HG03097 (cell line): ENCODE measurements at regions not wholly inside any gene's neighbourhood (a gene's known extent, or its start where the extent isn't known, plus 50 kb on each side); places are given as distances from the start of the nearest gene placed in this dataset.
"Not testable (repeated sequence)": the region's sequence is repeated elsewhere in the genome, so short reads cannot be mapped to it uniquely, and the experiment has no call there.

Experiments
- ATAC-seq: cut with Tn5 transposase; IDR thresholded peaks from one replicate; pipeline ENCODE4 v1.9.1; 2021; ENCODE audit not compliant: unreplicated experiment, low FRiP score

GRCh38 chr6:28657381-28657768 is 131.7 kb downstream of the GPX5 start:
- no peak for ATAC-seq

GRCh38 chr6:28657769-28658465 is 132.2 kb downstream of the GPX5 start:
- no peak for ATAC-seq

GRCh38 chr6:28658475-28659249 is 133.0 kb downstream of the GPX5 start:
- ATAC-seq, result no peak

GRCh38 chr6:28659250-28659566 is 133.5 kb downstream of the GPX5 start:
- no peak for ATAC-seq

GRCh38 chr6:28661097-28661713 is 135.5 kb downstream of the GPX5 start:
- ATAC-seq, result no peak

- ATAC-seq, result no peak
Observed at GRCh38 chr6:28664870-28665396, 139.3 kb downstream of the GPX5 start.

GRCh38 chr6:28673417-28673786 is 147.7 kb downstream of the GPX5 start:
- ATAC-seq, result no peak

- ATAC-seq, result no peak
Observed at GRCh38 chr6:28673787-28674671, 148.3 kb downstream of the GPX5 start.

- ATAC-seq, result no peak
Observed at GRCh38 chr6:28675600-28675999, 149.9 kb downstream of the GPX5 start.

- no peak for ATAC-seq
Observed at GRCh38 chr6:28682542-28682941, 156.9 kb downstream of the GPX5 start.

GRCh38 chr6:28682956-28683685 is 157.4 kb downstream of the GPX5 start:
- not testable (repeated sequence) for ATAC-seq

- ATAC-seq, result no peak
Observed at GRCh38 chr6:28683945-28684538, 158.4 kb downstream of the GPX5 start.

GRCh38 chr6:28685960-28686359 is 160.3 kb downstream of the GPX5 start:
- not testable (repeated sequence) for ATAC-seq

GRCh38 chr6:28686446-28687027 is 160.9 kb downstream of the GPX5 start:
- ATAC-seq, result not testable (repeated sequence)

GRCh38 chr6:28687309-28687981 is 161.8 kb downstream of the GPX5 start:
- ATAC-seq, result not testable (repeated sequence)

- ATAC-seq, result not testable (repeated sequence)
Observed at GRCh38 chr6:28691991-28692390, 166.3 kb downstream of the GPX5 start.

GRCh38 chr6:28693033-28693750 is 167.5 kb downstream of the GPX5 start:
- ATAC-seq, result no peak
